ENCODE measurements at regions not wholly inside any gene's neighbourhood (a gene's known extent, or its start where the extent isn't known, plus 50 kb on each side); places are given as distances from the start of the nearest gene placed in this dataset.

GRCh38 chr15:96276438-96277210 lies 53.9 kb upstream of the NR2F2 start:
- TF ChIP-seq RARB (CRISPR knock-in tag; IDR thresholded peaks at IDR 0.05) (no peak), PPARA (CRISPR knock-in tag; IDR thresholded peaks at IDR 0.05; ENCODE audit: borderline replicate concordance) (no peak), TOX (CRISPR knock-in tag; IDR thresholded peaks at IDR 0.05; ENCODE audit: borderline replicate concordance) (no peak), SNAI2 (CRISPR knock-in tag; IDR thresholded peaks at IDR 0.05) (no peak), ARNTL (CRISPR knock-in tag; IDR thresholded peaks at IDR 0.05; ENCODE audit: borderline replicate concordance, low read depth) (no peak), POU6F1 (CRISPR knock-in tag; IDR thresholded peaks at IDR 0.05; ENCODE audit: borderline replicate concordance, low read depth) (no peak), CREB5 (CRISPR knock-in tag; IDR thresholded peaks at IDR 0.05; ENCODE audit: low read depth) (no peak)
- TF ChIP-seq, protein P1, sequence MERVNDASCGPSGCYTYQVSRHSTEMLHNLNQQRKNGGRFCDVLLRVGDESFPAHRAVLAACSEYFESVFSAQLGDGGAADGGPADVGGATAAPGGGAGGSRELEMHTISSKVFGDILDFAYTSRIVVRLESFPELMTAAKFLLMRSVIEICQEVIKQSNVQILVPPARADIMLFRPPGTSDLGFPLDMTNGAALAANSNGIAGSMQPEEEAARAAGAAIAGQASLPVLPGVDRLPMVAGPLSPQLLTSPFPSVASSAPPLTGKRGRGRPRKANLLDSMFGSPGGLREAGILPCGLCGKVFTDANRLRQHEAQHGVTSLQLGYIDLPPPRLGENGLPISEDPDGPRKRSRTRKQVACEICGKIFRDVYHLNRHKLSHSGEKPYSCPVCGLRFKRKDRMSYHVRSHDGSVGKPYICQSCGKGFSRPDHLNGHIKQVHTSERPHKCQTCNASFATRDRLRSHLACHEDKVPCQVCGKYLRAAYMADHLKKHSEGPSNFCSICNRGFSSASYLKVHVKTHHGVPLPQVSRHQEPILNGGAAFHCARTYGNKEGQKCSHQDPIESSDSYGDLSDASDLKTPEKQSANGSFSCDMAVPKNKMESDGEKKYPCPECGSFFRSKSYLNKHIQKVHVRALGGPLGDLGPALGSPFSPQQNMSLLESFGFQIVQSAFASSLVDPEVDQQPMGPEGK (CRISPR knock-in tag; IDR thresholded peaks at IDR 0.05; ENCODE audit: borderline replicate concordance), result no peak

Measured in SK-N-SH treated with all-trans-retinoic acid at 6 μM for 48 hours (cell line).